Transverse colon (tissue), 3 donors: ENCODE measurements at regions not wholly inside any gene's neighbourhood (a gene's known extent, or its start where the extent isn't known, plus 50 kb on each side); places are given as distances from the start of the nearest gene placed in this dataset.

Experiments used
- EP300 ChIP-seq: sonication (generic); formaldehyde crosslinking; IDR thresholded peaks from one replicate; pipeline ENCODE4 v1.6.1; 2017; ENCODE audit warnings: antibody characterized with exemption, low read depth
- TF ChIP-seq, protein P1 (sequence below), 5 experiments: fragments of 200-600 bp in 3 of 5; fragments of 450-650 bp in 2 of 5; sonication (generic) in 3 of 5; IDR thresholded peaks; 1 replicate in 2 of 5; 2 replicates in 3 of 5; pipeline ENCODE4 v1.5.1; 2016 to 2017; ENCODE audit warnings: antibody characterized with exemption in 5 of 5, inconsistent platforms in 3 of 5, mild to moderate bottlenecking in 2 of 5, moderate library complexity in 1 of 5

DNA sequence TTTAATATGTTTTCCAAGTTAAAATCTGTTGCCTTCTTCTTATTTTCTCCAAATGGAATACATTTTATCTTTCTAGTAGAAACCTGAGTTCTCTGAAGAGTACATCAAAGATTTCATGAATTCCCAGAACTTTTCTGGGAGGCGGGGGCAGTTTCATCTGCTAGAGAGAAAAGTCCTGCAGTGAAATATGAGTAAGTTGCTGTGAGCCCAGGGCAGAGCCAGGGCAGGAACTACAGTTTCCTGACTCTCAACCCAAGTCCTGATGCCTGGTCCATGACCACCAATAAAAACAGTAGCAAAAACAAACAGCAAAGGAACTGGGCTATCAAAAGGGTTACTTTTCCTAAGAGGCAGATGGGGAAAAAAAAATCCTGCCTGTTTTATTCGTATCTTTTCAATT lies 239.4 kb upstream of the CTSO start:
- TF ChIP-seq, protein P1, sequence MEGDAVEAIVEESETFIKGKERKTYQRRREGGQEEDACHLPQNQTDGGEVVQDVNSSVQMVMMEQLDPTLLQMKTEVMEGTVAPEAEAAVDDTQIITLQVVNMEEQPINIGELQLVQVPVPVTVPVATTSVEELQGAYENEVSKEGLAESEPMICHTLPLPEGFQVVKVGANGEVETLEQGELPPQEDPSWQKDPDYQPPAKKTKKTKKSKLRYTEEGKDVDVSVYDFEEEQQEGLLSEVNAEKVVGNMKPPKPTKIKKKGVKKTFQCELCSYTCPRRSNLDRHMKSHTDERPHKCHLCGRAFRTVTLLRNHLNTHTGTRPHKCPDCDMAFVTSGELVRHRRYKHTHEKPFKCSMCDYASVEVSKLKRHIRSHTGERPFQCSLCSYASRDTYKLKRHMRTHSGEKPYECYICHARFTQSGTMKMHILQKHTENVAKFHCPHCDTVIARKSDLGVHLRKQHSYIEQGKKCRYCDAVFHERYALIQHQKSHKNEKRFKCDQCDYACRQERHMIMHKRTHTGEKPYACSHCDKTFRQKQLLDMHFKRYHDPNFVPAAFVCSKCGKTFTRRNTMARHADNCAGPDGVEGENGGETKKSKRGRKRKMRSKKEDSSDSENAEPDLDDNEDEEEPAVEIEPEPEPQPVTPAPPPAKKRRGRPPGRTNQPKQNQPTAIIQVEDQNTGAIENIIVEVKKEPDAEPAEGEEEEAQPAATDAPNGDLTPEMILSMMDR (IDR thresholded peaks at IDR 0.05), result no peak
- TF ChIP-seq EP300, result no peak
